ENCODE measurements at regions not wholly inside any gene's neighbourhood (a gene's known extent, or its start where the extent isn't known, plus 50 kb on each side); places are given as distances from the start of the nearest gene placed in this dataset.
"Not testable (repeated sequence)": the region's sequence is repeated elsewhere in the genome, so short reads cannot be mapped to it uniquely, and the experiment has no call there.

- no peak for DNase-seq
Observed at GRCh38 chr7:85384392-85384791, 197.5 kb upstream of the SEMA3D start.

- DNase-seq: no peak
Observed at GRCh38 chr7:85381212-85381611, 194.4 kb upstream of the SEMA3D start.

- no peak for DNase-seq
Observed at GRCh38 chr7:85376589-85376988, 189.7 kb upstream of the SEMA3D start.

- no peak for DNase-seq
Observed at GRCh38 chr7:85356916-85357315, 170.1 kb upstream of the SEMA3D start.

GRCh38 chr7:85343484-85343883 is 156.6 kb upstream of the SEMA3D start:
- DNase-seq: no peak

- DNase-seq: no peak
Observed at GRCh38 chr7:85342781-85343180, 155.9 kb upstream of the SEMA3D start.

GRCh38 chr7:85341973-85342372 is 155.1 kb upstream of the SEMA3D start:
- DNase-seq: no peak

GRCh38 chr7:85341121-85341520 is 154.3 kb upstream of the SEMA3D start:
- DNase-seq: no peak

GRCh38 chr7:85336086-85336485 is 149.2 kb upstream of the SEMA3D start:
- no peak for DNase-seq

GRCh38 chr7:85335113-85335512 is 148.3 kb upstream of the SEMA3D start:
- not testable (repeated sequence) for DNase-seq

GRCh38 chr7:85328456-85328998 is 141.7 kb upstream of the SEMA3D start:
- DNase-seq: no peak

- no peak for DNase-seq
Observed at GRCh38 chr7:85324145-85324799, 137.4 kb upstream of the SEMA3D start.

- DNase-seq: no peak
Observed at GRCh38 chr7:85322252-85322651, 135.4 kb upstream of the SEMA3D start.

GRCh38 chr7:85320699-85321476 is 134.0 kb upstream of the SEMA3D start:
- no peak for DNase-seq

GRCh38 chr7:85316489-85316888 is 129.6 kb upstream of the SEMA3D start:
- no peak for DNase-seq

GRCh38 chr7:85310301-85310700 is 123.4 kb upstream of the SEMA3D start:
- DNase-seq: no peak

- DNase-seq: no peak
Observed at GRCh38 chr7:85306115-85306514, 119.3 kb upstream of the SEMA3D start.

GRCh38 chr7:85294176-85294575 is 107.3 kb upstream of the SEMA3D start:
- DNase-seq: no peak

- DNase-seq: no peak
Observed at GRCh38 chr7:85292908-85293576, 106.2 kb upstream of the SEMA3D start.

GRCh38 chr7:85290269-85290668 is 103.4 kb upstream of the SEMA3D start:
- no peak for DNase-seq

GRCh38 chr7:85289279-85289678 is 102.4 kb upstream of the SEMA3D start:
- no peak for DNase-seq

- no peak for DNase-seq
Observed at GRCh38 chr7:85287106-85287825, 100.4 kb upstream of the SEMA3D start.

- DNase-seq: no peak
Observed at GRCh38 chr7:85286446-85286845, 99.6 kb upstream of the SEMA3D start.

All from activated gamma-delta T cell treated with Interleukin-2 at 50 U/mL for 16 hours (primary cell).